Fibroblast of pulmonary artery (primary cell): ENCODE measurements at regions not wholly inside any gene's neighbourhood (a gene's known extent, or its start where the extent isn't known, plus 50 kb on each side); places are given as distances from the start of the nearest gene placed in this dataset.

ENCODE experiments used
- DNase-seq: peaks from one replicate; pipeline ENCODE4 v3.0.0-alpha.2; 2010; ENCODE audit warnings: low read depth
- H3K4me3 ChIP-seq: replicated peaks from 2 replicates; pipeline ENCODE4 v1.5.1; 2011; ENCODE audit warnings: low read depth, mild to moderate bottlenecking, control low read depth, low read length, moderate library complexity
- TF ChIP-seq, protein P1 (sequence below): IDR thresholded peaks from 2 replicates; pipeline ENCODE4 v1.5.1; 2011; ENCODE audit warnings: mild to moderate bottlenecking, control low read depth, low read length, inconsistent platforms; ENCODE audit errors: missing control alignments

DNA sequence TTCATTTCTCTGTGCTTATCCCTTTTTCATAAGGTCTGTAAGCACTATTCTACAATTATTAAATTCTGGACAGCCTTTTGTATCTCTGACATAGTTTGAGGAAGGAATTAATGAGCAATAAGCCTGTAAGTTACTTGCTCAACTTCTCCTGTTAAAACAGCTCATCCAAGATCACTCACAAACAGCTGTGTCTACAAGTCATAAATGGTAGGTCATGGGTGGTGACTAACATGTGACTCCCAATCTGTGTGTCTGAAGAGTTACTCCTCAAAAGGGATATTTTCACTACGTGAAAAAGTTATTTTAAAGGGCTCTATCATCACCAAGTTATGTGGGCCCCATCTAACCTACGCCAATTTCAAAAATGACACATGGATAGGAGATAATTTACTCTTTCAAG lies 145.2 kb upstream of the CBLB start:
- DNase-seq, result peak; percentile 72
- H3K4me3 ChIP-seq, result no peak overlapping the region
- TF ChIP-seq, protein P1, sequence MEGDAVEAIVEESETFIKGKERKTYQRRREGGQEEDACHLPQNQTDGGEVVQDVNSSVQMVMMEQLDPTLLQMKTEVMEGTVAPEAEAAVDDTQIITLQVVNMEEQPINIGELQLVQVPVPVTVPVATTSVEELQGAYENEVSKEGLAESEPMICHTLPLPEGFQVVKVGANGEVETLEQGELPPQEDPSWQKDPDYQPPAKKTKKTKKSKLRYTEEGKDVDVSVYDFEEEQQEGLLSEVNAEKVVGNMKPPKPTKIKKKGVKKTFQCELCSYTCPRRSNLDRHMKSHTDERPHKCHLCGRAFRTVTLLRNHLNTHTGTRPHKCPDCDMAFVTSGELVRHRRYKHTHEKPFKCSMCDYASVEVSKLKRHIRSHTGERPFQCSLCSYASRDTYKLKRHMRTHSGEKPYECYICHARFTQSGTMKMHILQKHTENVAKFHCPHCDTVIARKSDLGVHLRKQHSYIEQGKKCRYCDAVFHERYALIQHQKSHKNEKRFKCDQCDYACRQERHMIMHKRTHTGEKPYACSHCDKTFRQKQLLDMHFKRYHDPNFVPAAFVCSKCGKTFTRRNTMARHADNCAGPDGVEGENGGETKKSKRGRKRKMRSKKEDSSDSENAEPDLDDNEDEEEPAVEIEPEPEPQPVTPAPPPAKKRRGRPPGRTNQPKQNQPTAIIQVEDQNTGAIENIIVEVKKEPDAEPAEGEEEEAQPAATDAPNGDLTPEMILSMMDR, result no peak

DNA sequence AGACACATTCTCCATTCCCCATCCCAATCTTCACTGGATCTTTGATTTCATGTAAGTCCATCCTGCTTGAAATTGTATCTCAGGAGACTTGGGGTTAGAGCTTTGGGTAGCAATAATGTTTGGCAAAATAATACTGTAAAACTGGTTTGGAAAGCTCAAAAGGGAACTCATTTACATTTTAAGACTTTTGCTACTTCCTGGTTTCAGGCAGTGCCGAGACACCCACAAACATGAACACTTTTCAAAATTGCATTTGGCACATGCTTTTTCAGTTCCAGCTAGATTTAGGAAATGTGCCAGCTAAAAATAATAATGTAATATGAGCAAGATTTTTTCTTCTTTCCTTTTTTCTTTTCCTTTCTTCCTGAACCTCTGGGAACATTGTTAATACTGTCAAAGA lies 145.7 kb upstream of the CBLB start:
- no peak for DNase-seq
- no peak overlapping the region for H3K4me3 ChIP-seq
- TF ChIP-seq, protein P1, result no peak

DNA sequence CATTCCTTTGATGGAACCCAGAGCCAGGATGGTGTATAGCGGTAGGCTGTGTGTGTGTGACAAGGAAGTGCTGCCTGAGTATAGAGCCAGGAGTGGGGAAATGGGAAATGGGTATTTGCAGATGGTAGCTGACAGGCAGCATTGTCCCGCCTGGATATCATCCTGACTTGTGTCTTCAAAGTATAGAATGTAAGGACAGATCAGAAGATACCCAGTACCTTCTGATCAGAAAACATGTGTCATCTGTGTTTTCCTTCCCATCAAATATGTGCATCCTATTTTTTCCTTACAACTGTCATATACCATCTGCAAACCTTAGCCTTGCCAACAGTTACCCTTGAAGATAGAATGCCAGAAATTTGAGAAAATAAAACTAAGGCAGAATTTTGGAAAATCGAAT lies 146.2 kb upstream of the CBLB start:
- TF ChIP-seq, protein P1, result no peak
- H3K4me3 ChIP-seq, result no peak overlapping the region
- DNase-seq, result no peak

DNA sequence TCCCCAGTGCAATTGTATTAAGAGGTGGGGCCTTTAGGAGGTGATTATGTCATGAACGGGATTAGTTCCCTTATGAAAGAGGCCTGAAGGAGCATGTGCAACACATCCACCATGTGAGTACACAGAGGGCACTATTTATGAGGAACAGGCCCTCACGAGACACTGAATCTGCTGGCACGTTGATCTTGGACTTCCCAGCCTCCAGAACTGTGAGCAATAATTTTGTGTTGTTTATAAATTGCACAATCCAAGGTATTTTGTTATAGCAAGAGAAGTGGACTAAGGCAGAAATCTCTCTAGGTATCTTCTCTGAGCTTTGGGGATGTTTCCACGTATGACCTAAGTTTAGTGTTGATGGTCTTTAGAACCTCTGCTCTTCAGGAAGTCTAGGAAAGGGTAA lies 149.3 kb upstream of the CBLB start:
- no peak for DNase-seq
- H3K4me3 ChIP-seq, result no peak overlapping the region
- TF ChIP-seq, protein P1, result no peak

DNA sequence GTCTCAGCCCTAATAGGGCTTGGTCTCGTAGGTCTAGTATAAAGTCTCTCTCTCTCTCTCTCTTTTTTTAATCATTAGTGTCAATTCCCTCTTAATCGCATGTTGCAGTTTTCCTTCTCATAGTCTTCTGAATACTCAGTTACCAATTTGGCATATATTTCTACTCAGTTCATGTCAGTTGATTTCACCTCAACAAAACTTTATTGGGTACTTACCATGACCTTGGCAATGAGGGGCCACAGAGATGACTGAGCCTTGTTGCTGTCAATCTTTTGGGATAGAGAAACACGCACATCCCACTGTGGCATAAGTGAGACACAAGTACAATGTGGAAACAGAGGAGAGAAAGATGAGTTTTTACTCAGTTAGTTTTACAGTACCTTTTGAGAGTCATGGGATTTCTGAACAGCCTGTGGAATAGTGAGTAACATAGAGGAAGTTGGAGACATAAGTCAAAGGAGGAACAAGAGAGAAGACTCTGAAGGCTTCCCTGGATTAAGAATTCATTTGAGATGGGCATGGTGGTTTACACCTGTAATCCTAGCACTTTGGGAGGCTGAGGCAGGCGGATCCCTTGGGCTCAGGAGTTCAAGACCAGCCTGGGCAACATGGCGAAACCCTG lies 150.2 kb upstream of the CBLB start:
- no peak overlapping the region for H3K4me3 ChIP-seq
- DNase-seq, result no peak
- TF ChIP-seq, protein P1, result no peak

DNA sequence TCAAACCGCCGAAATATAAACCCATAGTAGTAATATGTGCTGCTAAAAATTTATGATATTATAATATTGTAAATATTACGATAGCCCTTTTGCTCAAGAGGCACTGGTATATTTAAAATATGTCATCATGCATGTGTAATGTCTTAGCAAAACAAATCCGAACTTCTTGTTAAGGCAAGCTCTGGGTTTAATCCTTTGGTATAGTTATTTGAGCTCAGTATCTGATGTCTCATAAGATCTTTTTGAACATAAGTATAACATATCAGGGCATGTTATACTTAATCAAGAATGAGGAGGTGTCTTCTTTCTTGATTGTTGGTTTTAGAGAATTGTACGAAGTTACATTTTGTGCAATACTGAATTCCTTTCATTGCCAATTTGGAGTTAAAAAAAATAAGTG lies 154.1 kb upstream of the CBLB start:
- no peak for DNase-seq
- no peak overlapping the region for H3K4me3 ChIP-seq
- TF ChIP-seq, protein P1, result no peak

- TF ChIP-seq, protein P1, result no peak
- no peak overlapping the region for H3K4me3 ChIP-seq
- peak; percentile 14 for DNase-seq
Measured at GRCh38 chr3:106025151-106025722, 156.4 kb upstream of the CBLB start.
